ENCODE measurements at regions not wholly inside any gene's neighbourhood (a gene's known extent, or its start where the extent isn't known, plus 50 kb on each side); places are given as distances from the start of the nearest gene placed in this dataset.

GRCh38 chr3:59517388-59517787 lies 467.6 kb upstream of the CFAP20DC start:
- TF ChIP-seq CTCF (IDR thresholded peaks at IDR 0.05), result no peak
- TF ChIP-seq FOSL2 (IDR thresholded peaks at IDR 0.05), result no peak
- no peak for TF ChIP-seq FOSL2 (CRISPR knock-in tag; IDR thresholded peaks at IDR 0.05)
- TF ChIP-seq JUNB (IDR thresholded peaks at IDR 0.05), result no peak
